VCaP (cell line): ENCODE measurements at regions not wholly inside any gene's neighbourhood (a gene's known extent, or its start where the extent isn't known, plus 50 kb on each side); places are given as distances from the start of the nearest gene placed in this dataset.

ENCODE experiments used
- H3K27ac ChIP-seq: fragments of 450-650 bp; 2 replicates; pipeline ENCODE4 v1.5.1; 2017
- CTCF ChIP-seq: fragments of 450-650 bp; conservative IDR thresholded peaks from 2 replicates; pipeline ENCODE4 v1.5.1; 2017; ENCODE audit warnings: mild to moderate bottlenecking, moderate library complexity

GRCh38 chr4:10347281-10347795, 109.9 kb downstream of the ZNF518B start:
- H3K27ac ChIP-seq, result no peak overlapping the region

GRCh38 chr4:10346023-10346422, 111.2 kb downstream of the ZNF518B start:
- H3K27ac ChIP-seq, result no peak overlapping the region
- TF ChIP-seq CTCF, result no peak

More at GRCh38 chr4:10347281-10347795, 109.9 kb downstream of the ZNF518B start:
- no peak for TF ChIP-seq CTCF

- TF ChIP-seq CTCF, result no peak
- H3K27ac ChIP-seq, result no peak overlapping the region
Measured at GRCh38 chr4:10345381-10345784, 111.8 kb downstream of the ZNF518B start.

DNA sequence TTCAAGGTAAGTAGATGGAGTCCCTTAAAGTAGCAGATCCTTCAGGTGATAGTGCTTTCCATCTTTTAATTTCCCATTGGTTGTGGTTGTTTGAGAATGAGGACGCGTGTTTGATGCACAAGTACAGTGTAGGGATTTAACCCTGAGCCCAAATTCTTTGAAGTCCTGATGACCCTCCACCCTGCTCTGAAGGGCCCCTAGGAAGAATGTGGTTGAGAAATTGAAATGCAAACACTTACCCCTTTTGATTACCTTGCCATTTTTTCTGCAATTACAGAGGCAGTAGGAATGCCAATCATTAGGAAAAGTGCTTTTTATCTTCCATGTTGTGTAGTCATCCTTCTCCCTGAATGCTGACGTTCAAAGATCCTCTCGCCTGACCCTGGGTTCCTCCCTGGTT, 112.4 kb downstream of the ZNF518B start:
- no peak overlapping the region for H3K27ac ChIP-seq
- no peak for TF ChIP-seq CTCF

DNA sequence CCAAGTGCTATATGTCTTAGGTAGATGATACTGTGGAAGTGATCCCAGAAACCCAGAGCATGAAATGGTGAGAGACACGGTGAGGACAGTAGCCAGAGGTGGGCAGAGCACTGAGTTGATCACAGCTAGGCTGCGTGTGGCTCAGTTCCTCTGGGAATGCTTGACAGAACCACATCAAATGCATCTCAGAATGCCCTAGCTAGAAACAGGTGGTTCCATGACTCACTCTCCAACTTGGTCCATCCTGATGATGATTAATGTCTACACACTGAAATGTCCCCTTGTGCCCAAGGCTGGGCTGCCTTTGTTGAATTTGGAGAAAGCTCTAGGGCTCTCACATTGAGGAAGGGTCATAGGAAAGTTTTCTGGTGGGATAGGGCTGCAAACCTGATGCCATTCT, 113.6 kb downstream of the ZNF518B start:
- no peak for TF ChIP-seq CTCF
- no peak overlapping the region for H3K27ac ChIP-seq

DNA sequence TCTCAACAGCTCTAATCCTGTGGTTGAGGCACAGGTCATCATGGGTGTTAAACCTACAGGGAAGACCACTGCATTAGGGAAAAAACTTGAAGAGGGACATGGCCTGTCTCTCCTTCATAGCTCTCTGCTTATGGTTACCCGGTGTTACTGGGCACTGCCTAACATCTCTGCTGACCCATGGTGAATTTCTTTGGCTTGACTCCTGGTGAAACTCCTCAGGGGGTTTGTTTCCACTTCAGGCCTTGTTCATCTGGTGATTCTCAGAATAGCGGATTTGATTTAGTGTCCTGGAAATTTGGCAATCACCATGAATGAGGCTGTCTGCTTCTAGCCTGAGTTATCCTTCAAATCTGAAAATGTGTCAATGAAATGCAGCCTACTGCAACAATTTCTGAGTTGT, 114.4 kb downstream of the ZNF518B start:
- no peak for TF ChIP-seq CTCF
- H3K27ac ChIP-seq, result no peak overlapping the region

DNA sequence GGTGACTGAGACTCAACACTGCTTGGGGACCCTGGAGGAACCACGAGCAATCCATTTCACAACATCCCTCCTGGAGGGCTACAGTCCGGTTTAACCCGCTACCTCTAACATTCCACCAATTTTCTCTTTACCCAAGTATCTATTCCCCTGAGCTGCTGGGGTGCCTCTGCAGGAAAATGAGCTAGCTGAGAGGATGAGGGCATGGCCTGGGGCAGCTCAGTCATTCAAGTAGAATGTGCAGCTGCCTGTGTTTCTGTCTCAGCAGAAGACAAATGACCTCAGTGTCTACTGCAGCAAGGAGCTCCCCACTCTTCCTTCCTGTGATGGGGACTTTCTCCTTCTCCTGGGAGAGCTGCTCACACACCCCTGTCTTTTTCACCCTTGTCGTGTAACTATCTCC, 120.8 kb downstream of the ZNF518B start:
- no peak for TF ChIP-seq CTCF
- H3K27ac ChIP-seq, result no peak overlapping the region

DNA sequence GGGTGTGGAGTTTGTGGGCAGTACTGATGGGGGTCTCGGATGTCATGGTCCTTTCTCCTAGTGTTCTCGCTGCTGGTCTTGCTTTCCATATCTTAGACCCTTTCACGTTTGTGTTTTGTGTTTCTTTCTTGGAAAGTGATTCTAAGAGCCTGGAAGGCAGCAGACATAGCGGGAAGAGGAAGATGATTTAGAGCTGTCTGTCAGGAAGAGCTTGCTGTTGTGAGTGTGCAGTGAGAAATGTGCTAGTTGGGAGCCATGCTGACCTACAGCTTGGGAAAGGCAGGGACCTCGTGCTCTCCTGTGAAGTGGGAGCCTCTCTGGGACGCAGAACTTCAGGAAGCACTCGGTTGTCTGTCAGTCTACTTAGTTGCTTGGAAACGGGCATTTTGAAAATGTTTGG, 122.2 kb downstream of the ZNF518B start:
- H3K27ac ChIP-seq, result no peak overlapping the region
- no peak for TF ChIP-seq CTCF
